ENCODE measurements at regions not wholly inside any gene's neighbourhood (a gene's known extent, or its start where the extent isn't known, plus 50 kb on each side); places are given as distances from the start of the nearest gene placed in this dataset.

- DNase-seq (ENCODE audit: low read depth): no peak
- peak overlapping the region; percentile 69 for H3K4me3 ChIP-seq (ENCODE audit: low read length)
- TF ChIP-seq CTCF (conservative IDR thresholded peaks at IDR 0.05; ENCODE audit: low read depth, low read length): peak; percentile 48
These were observed 259.5 kb upstream of the E2F7 start for GRCh38 chr12:77324763-77325468.

- no peak for DNase-seq (ENCODE audit: low read depth)
- peak overlapping the region; percentile 58 for H3K4me3 ChIP-seq (ENCODE audit: low read length)
- no peak for TF ChIP-seq CTCF (conservative IDR thresholded peaks at IDR 0.05; ENCODE audit: low read depth, low read length)
These were observed 259.0 kb upstream of the E2F7 start for GRCh38 chr12:77324416-77324762.

- TF ChIP-seq CTCF (conservative IDR thresholded peaks at IDR 0.05; ENCODE audit: low read depth, low read length): no peak
- no peak for DNase-seq (ENCODE audit: low read depth)
- H3K4me3 ChIP-seq (ENCODE audit: low read length): no peak overlapping the region
These were observed 258.5 kb upstream of the E2F7 start for GRCh38 chr12:77323788-77324415.

- no peak overlapping the region for H3K4me3 ChIP-seq (ENCODE audit: low read length)
- no peak for TF ChIP-seq CTCF (conservative IDR thresholded peaks at IDR 0.05; ENCODE audit: low read depth, low read length)
- DNase-seq (ENCODE audit: low read depth): no peak
These were observed 253.8 kb upstream of the E2F7 start for GRCh38 chr12:77319166-77319565.

- TF ChIP-seq CTCF (conservative IDR thresholded peaks at IDR 0.05; ENCODE audit: low read depth, low read length): no peak
- no peak for DNase-seq (ENCODE audit: low read depth)
- H3K4me3 ChIP-seq (ENCODE audit: low read length): no peak overlapping the region
These were observed 250.0 kb upstream of the E2F7 start for GRCh38 chr12:77315407-77315806.

GRCh38 chr12:77314378-77315052 is 249.1 kb upstream of the E2F7 start:
- no peak overlapping the region for H3K4me3 ChIP-seq (ENCODE audit: low read length)
- TF ChIP-seq CTCF (conservative IDR thresholded peaks at IDR 0.05; ENCODE audit: low read depth, low read length): no peak
- DNase-seq (ENCODE audit: low read depth): no peak
